HG02870 (cell line): ENCODE measurements at regions not wholly inside any gene's neighbourhood (a gene's known extent, or its start where the extent isn't known, plus 50 kb on each side); places are given as distances from the start of the nearest gene placed in this dataset.

ENCODE experiments used
- ATAC-seq: cut with Tn5 transposase; IDR thresholded peaks from one replicate; pipeline ENCODE4 v1.9.1; 2021; ENCODE audit warnings: mild to moderate bottlenecking, moderate library complexity; ENCODE audit not compliant: unreplicated experiment

DNA sequence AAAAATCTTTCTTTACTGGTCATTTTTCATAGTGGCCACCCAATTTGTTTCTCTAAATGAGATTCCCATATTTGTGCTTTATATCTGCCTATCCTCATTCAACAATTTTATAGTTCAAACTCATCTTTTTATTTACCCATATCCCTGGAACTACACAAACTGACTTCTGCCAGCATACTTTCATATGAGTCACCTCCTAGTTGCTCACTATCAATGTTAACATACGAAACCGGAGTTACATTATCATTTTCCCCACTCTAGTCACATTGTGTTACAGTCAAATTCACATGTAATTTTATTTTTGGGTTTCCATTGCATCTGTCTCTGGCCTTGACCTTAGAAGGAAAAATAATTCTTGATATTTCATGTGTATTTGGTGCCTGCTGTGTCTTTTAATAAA is 499.4 kb downstream of the MAFB start:
- no peak for ATAC-seq

DNA sequence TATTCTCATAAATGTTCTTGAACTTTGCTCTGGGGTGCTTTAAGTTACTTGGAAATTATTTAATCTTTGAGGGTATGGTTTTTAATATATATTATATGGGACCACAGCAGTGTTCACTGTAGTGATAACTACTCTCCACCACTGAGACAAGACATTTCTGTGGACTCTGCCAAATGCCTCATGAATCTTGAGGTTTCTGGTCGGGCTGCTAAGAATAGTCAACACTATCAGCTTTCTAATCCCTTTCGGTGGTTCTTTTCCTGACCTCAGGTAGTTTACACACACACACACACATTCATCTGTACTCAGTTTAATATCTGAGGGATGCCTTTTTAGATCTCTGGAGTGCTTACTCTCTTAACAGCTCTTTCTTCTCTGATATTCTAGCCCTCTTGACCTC is 500.7 kb downstream of the MAFB start:
- ATAC-seq, result no peak

DNA sequence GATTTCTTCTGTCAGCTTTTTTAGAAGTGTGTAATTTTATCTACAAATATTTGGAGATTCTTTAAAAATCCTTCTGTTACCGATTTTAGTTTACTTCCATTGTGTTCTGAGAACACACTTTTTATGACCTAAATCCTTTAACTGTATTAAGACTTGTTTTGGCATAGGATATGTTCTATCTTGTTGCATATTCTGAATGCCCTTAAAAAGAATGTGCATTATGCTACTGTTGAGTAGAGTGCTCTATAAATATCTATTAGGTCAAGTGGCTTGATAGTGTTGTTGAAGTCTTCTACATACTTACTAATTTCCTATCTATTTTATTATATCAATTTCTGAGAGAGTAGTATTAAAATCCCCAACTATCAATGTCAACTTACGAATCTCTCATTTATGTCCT is 502.2 kb downstream of the MAFB start:
- no peak for ATAC-seq

DNA sequence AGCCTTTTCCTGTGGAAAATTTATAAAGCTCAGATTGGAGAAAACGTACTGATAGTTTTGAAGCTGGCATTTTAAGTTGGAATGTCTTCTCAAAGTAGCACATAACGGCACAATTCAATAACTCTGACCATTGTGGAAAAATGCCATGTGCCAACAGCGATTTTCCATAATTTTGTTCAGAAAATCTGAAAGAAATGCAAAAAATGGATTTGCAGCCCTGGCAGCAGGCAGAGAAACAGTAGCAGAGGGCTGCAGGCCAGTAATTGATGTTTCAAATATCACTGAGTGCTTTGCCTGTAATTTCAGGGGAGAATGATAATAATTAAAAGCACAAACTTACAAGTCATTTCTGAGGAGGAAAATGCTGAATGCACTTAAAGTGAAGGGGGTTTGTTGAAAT is 507.4 kb downstream of the MAFB start:
- ATAC-seq, result no peak

DNA sequence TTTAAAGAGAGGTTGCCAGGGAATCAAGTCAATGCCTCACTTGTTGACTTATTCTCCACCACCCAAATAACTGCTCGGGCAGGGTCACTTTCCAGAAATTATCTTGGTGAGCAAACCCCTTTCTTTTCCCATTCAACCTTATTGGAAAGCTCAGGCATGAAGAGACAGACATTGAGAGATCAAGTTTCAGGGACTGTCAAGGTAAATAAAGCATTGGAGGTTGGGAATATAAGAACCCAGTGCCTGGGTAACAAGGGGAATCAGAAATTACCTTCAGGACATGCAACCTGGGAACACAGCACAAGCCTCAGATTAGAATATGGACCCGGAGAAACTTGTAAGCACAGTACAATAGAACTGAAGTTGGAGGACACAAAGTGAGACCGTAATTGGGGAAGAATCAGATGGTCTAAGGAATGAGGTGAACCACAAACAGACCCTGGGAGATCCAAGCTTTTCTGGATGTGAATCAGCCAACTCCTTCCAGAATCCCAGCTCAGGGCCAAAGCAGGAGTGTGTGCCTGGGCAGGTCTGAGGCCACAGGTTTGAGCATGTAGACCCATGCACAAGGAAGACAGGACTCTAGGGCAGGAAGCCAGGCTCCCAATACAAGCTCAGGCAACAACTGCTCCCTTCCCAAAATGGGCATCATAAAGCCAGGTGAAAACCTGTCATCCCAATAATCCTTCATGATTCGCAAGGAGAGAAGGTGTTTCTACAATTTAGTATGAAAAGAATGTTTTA is 512.8 kb downstream of the MAFB start:
- no peak for ATAC-seq

DNA sequence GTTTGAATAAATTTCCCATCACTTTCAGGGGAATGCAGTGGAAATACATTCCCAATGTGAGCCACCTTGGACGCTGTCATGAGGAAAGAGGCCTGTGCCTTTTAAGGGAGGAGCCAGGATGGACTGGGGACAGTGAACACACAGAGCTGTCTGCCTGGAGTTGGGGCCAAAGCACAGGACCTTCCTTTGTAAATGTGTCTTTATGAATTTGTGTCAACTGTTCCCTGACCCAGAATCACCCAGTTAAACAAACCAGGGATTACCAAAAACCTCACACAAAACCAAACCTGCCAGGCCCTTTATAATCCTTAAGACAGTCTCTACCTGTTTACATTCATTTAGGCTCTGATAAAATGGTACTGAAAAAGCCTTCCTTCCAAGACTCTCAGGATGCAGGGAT is 513.7 kb downstream of the MAFB start:
- no peak for ATAC-seq

DNA sequence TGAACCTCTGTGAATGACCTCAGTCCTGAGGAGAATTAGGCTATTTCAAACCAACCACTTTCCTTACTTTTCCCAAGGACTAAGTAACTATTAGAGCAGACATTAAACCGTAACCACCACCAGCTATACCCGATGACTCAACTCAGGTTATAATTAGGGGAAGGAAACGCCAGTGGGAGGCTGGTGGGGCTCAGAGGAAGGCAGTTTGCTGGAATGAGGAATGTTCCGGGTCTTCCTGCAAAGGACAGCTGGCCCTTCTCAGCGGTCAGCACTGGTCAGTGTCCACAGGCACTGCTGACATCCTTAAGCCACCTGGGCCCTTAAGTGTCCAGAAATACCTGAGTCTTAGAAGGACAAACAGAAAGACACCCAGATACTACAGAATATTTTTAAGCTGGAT is 515.2 kb downstream of the MAFB start:
- no peak for ATAC-seq

DNA sequence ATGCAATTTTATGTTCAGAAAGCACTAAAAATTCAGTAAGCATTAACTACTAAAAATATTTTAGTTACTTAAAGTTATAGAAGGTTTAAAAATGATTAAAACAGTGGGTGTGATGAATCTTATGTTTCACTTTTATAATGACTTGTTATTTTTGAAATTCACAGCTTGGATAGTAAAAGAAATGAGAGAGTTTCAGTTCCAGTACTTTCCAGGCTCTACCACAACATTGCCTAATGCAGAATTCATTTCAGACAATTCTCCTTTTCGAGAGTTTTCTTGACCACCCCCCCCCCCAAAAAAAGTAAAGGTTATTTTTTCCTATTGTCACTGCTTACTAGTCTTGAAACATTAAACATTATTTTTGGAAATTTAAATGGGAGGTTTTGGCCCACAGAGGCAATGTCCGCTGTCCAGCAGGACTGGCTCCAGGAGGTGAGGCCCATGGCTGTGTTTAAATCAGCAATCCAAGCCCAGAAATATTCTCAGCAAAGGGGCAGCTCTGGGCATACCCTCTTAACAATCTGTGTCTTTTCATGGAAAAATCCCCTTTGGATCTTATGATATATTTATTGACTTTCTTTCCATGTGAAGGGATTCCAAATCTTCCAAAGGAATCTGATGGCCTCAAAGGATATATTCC is 519.9 kb downstream of the MAFB start:
- ATAC-seq, result no peak

DNA sequence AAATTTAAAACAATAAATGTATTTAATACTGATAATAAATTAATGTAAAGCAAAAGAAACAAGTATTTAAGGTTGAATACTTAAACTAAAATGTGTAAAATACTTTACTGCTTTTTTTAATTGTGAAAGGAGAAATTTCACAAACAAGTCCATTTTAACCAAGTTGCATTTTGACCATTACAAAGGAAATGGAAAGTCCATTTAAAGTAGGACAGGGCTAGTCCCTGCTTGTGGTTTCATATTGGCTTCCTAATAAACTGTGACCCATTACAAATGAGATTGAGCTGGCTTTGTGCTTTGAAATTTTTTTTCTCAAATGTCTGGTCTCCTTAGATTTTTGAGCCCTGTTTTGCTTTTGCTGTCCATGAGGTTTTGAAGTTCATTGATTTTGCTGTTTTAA is 527.6 kb downstream of the MAFB start:
- ATAC-seq, result no peak

DNA sequence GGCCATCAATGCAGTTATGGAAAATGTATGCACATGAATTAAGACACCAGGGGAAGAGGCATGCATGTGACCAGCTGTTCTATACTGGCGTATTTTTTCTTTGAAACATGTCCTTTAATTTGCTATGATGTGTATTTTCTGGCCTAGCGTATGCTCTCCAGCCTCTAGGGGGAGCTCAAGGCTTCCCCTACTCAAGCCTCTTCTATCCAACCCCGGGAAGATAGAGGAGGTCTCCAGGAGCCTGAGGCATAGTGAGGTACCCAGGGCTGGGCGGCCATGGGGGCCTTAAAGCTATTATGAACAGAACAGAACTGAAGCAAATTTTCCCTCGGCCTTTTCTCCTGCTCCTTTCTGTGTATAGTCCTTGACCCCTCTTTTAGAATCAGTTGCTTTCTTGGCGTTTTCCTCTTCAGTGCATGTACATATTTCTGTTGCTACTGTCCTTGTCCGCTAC is 528.9 kb downstream of the MAFB start:
- no peak for ATAC-seq

DNA sequence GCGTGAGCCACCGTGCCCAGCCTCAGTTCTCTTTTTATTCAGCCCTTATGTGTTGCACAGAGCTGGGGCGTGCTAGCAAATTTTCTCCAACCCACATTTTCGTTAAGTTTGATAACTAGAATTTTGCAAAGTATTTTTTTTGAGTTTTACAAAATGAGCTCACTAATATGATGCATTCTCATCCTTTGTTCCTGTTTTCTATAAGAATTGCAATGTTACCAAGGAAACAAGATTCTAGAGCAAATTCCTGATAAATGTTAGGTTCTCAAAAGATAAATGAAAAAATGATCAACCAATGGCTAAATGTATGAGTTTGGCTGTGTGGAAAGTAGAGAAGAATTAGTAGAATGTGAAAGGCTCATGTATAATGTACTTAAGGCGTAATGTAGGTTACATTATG is 529.8 kb downstream of the MAFB start:
- ATAC-seq, result no peak

DNA sequence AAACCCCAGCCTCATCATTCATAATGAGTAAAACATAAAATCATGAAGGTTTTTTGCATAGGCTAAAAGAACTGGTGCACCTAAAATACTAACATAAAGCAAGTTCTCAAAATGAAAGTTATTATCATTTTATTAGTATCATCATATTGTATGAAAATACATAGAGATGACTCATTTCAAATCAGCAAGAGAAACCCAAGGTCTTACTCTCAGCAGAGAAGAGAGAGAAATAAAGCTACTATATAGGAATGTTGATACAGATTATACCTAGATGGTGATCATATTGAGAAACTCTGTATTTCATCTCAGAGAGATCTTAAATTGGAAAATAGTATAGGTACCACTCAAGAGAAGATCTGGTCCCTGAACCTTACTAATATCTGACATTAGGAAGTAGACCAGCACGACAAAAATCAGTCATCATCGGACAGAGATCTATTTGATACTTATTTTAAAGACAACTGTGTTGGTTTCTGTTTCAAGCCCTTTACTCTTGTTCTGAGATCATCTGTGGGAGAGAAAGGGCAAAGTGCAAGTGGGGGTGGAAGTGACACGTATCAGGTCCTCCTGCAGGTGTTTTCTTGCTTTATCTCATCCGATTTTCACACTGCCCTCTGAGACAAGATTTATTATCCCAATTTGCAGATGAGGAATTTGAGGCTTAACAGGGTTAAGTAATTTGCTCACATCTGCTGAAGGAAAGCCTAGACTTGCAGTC is 532.3 kb downstream of the MAFB start:
- ATAC-seq, result peak; percentile 95

DNA sequence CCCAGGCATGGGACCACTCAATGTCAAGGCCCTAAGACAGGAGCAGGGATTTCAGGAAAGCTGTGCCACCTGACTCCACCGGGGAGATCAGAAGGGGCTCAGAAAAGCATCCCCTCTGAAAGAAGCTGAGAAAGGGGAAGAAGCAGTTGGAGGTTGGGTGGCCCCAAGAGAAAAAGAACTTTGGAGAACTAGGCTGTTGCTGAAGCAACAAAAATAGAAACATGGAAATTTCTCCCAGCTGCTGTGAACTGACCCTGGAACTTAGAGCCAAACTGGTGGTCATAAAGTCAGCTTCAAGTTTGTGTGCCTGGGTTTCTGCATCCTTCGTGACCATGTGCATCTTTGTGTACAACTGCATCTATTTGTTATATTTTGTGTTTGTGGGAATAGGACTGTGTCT is 534.5 kb downstream of the MAFB start:
- ATAC-seq, result no peak

DNA sequence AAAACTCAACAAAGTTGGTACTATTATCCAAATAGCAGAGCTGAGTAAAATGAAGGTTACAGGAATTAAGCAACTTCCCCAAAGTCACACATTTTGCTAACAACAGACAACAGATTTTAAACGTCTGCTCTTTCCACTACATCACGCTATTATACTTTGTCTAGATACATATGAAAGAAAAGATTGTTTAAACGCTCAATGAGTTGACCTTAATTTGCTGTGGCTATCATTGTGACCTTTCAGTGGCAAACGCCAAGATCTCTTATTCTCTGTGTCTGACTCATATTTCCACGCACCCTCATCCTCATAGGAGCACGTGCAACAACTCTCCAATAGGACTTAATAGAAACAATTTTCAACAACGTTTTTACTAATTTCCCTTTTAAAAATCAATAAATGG is 540.1 kb downstream of the MAFB start:
- no peak for ATAC-seq

DNA sequence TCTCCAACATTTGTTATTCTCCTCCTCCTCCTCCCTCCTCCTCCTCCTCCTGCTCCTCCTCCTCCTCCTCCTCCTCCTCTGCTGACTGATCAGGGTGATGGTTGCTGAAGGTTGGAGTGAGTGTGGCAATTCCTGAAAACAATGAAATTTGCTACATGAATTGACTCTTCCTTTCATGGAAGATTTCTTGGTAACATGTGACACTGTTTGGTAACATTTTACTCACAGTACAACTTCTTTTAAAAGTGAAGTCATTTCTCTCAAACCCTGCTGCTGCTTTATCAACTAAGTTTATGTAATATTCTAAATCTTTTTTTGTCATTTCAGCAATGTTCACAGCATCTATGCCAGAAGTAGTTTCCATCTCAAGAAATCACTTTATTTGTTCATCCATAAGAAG is 543.0 kb downstream of the MAFB start:
- no peak for ATAC-seq

DNA sequence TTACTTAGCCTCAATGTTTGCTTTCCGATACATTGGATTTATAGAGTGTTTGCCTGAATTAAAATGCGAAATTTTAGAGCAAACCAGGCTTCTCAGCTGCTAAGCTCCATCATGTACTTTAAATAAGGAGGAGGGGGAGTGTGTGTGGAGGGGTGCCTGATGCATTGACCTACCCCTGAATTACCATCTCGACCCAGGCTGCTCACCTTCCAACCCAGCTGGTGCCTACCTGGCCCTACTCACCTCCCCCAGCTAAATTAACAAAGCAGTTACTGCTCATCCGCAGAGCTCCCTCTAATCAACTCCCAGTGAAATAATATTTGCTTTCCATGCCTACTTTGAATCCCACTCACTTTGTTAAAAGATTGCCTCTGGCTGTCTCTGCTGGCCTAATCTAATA is 544.5 kb downstream of the MAFB start:
- no peak for ATAC-seq

DNA sequence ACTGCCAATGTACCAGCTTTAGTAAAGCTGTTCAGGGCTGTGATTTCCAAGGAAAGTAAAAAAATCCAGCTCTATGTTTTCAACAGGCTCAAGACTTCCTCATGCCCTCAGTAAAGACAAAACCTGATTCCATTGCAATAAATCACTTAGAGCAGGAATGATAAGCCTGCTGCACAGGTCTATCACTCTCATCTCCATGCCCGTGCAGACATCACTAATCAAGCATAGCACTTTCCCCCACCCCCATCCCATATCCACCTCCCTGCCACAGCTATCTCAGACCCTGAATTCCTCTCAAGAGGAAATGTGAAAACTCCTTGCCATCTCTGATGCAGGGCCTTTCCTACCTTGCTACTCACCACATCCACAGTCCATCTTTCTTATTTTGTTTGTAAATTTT is 554.9 kb downstream of the MAFB start:
- ATAC-seq, result no peak

DNA sequence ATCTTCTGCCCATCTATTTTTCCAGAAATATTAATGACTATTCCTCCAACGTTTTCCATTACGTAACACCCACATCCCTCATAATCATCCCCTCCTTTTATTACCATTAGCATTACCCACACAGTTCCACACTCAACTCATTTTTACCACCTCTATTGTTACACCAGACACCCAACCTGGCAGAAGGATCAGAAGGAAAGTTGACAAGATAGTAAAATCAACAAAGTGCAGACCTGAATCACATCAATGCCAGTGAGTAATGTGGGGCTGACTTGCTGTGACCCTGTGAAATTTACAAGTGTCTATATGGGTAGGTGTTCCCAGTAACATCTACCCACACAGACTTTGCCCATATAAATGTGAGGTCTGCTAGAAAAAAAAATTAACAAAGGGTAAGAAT is 568.2 kb downstream of the MAFB start:
- ATAC-seq, result no peak

DNA sequence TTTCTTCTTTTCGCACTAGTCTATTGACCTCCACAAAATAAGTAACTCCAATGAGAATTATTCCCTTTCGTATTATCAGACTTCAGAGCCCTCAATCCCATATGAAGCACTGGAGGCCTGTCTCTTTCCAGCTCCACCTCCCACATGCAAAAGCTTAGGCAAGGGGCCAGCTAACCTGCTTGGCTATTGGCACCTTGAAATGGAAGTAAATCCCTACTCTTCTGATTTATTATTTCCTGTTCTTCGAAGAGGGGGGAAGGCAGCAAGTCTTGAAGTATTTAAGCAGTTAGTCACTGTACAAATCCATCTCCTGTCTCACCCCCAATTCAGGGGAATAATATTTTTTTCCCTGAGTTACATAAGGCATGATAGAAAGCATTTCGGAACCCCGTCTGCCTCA is 577.8 kb downstream of the MAFB start:
- ATAC-seq, result no peak

DNA sequence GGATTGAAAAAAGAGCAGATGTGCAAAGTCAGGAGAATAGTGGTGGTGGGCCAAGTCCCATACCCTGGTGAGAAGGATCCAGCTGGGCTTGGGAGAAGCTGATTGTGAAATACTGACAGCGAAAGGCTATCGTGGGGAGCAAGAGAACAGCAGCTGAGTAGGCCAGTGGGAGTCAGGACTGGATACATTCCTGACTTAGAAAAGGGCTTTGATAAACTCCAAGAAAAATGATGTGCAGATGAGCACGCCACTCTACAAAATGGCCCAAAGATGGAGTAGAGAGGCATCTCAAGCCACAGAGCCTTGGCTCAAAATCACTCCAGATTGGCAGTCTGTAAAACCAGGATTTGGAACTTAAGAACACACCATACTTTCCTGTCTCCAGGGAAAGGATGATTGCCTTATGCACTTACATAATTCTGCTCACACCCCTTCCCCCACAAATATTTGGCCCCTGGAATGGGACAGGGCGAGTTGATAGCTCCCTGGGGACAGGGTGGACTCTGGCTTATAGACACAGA is 578.7 kb downstream of the MAFB start:
- ATAC-seq, result no peak

DNA sequence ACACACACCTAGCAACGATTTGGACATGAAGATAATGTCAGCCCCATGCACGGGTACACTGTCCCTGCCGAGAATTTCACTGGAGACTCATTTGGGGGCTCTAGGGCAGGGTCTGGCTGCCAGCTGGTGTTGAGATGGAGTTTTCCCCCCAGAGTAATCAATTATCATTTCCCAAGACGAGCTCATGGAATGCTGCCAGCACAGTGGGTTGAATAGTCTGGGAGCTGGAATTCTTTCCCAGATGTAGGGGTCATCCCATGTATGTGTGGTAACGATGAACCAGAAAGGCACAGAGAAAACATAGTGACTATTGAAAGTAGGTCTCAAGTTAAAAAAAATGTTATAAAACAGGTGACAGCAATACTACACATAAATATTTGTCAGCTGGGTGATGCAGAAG is 579.9 kb downstream of the MAFB start:
- no peak for ATAC-seq

DNA sequence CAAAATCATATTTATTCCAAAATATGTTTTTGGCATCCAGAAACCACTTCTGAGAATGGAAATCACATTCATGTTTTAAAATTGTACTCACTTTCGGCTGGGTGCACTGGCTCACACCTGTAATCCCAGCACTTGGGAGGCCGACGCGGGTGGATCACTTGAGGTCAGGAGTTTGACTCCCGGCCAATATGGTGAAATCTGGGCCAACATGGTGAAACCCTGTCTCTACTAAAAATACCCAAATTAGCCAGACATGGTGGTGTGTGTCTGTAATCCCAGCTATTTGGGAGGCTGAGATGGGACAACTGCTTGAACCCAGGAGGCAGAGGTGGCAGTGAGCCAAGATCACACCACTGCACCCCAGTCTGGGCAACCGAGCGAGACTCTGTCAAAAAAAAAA is 580.7 kb downstream of the MAFB start:
- no peak for ATAC-seq
